OCI-LY7 (cell line): ENCODE measurements at regions not wholly inside any gene's neighbourhood (a gene's known extent, or its start where the extent isn't known, plus 50 kb on each side); places are given as distances from the start of the nearest gene placed in this dataset.

Experiments
- BruUV-seq: library from RNA; stranded (reverse); fragments of 400-500 nt; replicated peaks from 2 replicates; lab custom pipeline; 2021; lab: Mats Ljungman, UMichigan
- CTCF ChIA-PET: fragments of 300-600 bp; sonication (Branson Sonifier 250); formaldehyde crosslinking; loops from one replicate; lab custom pipeline; 2022; ENCODE audit warnings: antibody characterized with exemption; ENCODE audit not compliant: unreplicated experiment; lab: Charles Lee
- POLR2A ChIA-PET: fragments of 300-600 bp; sonication (Branson Sonifier 250); formaldehyde crosslinking; loops from one replicate; lab custom pipeline; 2022; ENCODE audit warnings: antibody characterized with exemption; lab: Charles Lee
- DNase-seq: peaks from one replicate; pipeline ENCODE4 v3.0.0-alpha.2; 2015; ENCODE audit warnings: low spot score
- H2AFZ ChIP-seq: fragments of 200-600 bp; sonication (generic), shearing (Covaris generic); 2 replicates; pipeline ENCODE4 v1.6.1; 2014; ENCODE audit warnings: mild to moderate bottlenecking, antibody characterized with exemption, low read length, moderate library complexity
- H3K27ac ChIP-seq: fragments of 200-600 bp; sonication (generic); 2 replicates; pipeline ENCODE4 v1.5.1; 2014; ENCODE audit warnings: mixed run types, low read depth, mild to moderate bottlenecking, moderate library complexity, low read length, inconsistent platforms; ENCODE audit not compliant: poor library complexity, severe bottlenecking
- H3K36me3 ChIP-seq: fragments of 200-600 bp; sonication (generic); 2 replicates; pipeline ENCODE4 v1.6.1; 2014; ENCODE audit warnings: mild to moderate bottlenecking, antibody characterized with exemption, low read length, moderate library complexity, mixed read lengths; ENCODE audit not compliant: insufficient read depth
- H3K4me1 ChIP-seq: fragments of 200-600 bp; sonication (generic); 2 replicates; pipeline ENCODE4 v1.5.1; 2014; ENCODE audit warnings: mild to moderate bottlenecking, low read length; ENCODE audit not compliant: insufficient read depth, poor library complexity, severe bottlenecking
- H3K4me2 ChIP-seq: fragments of 200-600 bp; sonication (generic); 2 replicates; pipeline ENCODE4 v1.6.1; 2014; ENCODE audit warnings: mild to moderate bottlenecking, low read length
- H3K4me3 ChIP-seq: fragments of 200-600 bp; sonication (generic); 2 replicates; pipeline ENCODE4 v1.5.1; 2014; ENCODE audit warnings: mild to moderate bottlenecking, low read depth, low read length; ENCODE audit not compliant: poor library complexity, severe bottlenecking
- H3K79me2 ChIP-seq: fragments of 200-600 bp; sonication (generic); 2 replicates; pipeline ENCODE4 v1.6.1; 2016; ENCODE audit warnings: low read depth, mild to moderate bottlenecking, low read length, moderate library complexity, mixed read lengths; ENCODE audit not compliant: insufficient read depth
- H3K9me2 ChIP-seq: fragments of 200-600 bp; sonication (generic); 2 replicates; pipeline ENCODE4 v1.6.1; 2016; ENCODE audit warnings: mild to moderate bottlenecking, low read length, mixed read lengths; ENCODE audit not compliant: insufficient read depth
- H3K9me3 ChIP-seq: fragments of 200-600 bp; sonication (generic); 2 replicates; pipeline ENCODE4 v1.6.1; 2014; ENCODE audit warnings: mild to moderate bottlenecking, mixed run types, low read length, mixed read lengths
- H4K20me1 ChIP-seq: fragments of 200-600 bp; sonication (generic); 2 replicates; pipeline ENCODE4 v1.6.1; 2014; ENCODE audit warnings: mild to moderate bottlenecking, antibody characterized with exemption, low read length, moderate library complexity, mixed read lengths; ENCODE audit not compliant: insufficient read depth
- EZH2phosphoT487 ChIP-seq: fragments of 200-600 bp; sonication (generic); IDR thresholded peaks from 2 replicates; pipeline ENCODE4 v1.6.1; 2018; ENCODE audit warnings: low read depth, borderline replicate concordance, mild to moderate bottlenecking, mixed run types, antibody characterized with exemption, low read length, moderate library complexity, mixed read lengths
- intact Hi-C: fragments of 100-400 bp; cut with micrococcal nuclease; formaldehyde crosslinking; loops from one replicate; pipeline ENCODE4 v1.10.0; 2022; ENCODE audit not compliant: unreplicated experiment
- TF ChIP-seq, protein P1 (sequence below): fragments of 200-600 bp; sonication (generic); conservative IDR thresholded peaks from 2 replicates; pipeline ENCODE4 v1.5.1; 2014; ENCODE audit warnings: mild to moderate bottlenecking, antibody characterized with exemption, low read length, moderate library complexity, mixed read lengths

DNA sequence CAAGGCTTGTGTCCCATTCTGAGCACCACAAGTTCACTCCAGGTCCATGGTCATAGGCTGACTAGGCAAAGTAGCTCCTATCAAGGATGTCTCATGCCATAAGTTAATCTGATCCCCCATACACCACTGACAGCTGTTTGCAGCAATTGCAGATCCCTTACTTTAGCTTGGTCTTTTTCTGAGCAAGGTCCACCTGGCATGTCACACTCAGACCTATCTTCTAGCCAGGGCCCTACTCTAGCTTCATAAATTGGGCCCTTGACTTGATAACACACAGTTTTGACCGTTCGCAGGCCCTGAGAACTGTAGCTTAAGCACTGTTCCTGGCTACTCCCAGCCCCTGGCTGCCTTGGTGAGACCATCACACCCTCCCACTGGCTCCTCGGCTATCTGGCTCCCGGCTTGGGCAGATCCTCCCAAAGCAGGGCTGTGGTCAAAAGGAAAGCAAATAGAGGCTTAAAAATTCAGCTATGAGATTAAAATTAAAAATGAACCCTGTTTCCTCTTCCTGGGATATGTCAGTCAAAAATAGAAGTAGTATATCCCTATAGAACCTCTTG, 427.4 kb downstream of the RAB28 start:
- Histone ChIP-seq H4K20me1 (no peaks in the 10 kb centered on the region), H3K79me2 (no peaks in the 10 kb centered on the region), H3K9me2 (no peaks in the 10 kb centered on the region), H3K4me2 (no peak overlapping the region), H3K36me3 (no peaks in the 10 kb centered on the region), H3K4me3 (no peak overlapping the region), H2AFZ (no peak overlapping the region), H3K4me1 (no peaks in the 10 kb centered on the region), H3K27ac (no peak overlapping the region), H3K9me3 (no peaks in the 10 kb centered on the region)
- no peak for DNase-seq
- BruUV-seq, result no TSS peak
- intact Hi-C loops, result no loop called here
- POLR2A ChIA-PET, result interaction anchor here (0.6 kb wide), 1 partner anchor 1066 kb away, joined by 3 read pairs; no protein-coding TSS in a partner anchor
- CTCF ChIA-PET, result no interaction called here
- TF ChIP-seq, protein P1, sequence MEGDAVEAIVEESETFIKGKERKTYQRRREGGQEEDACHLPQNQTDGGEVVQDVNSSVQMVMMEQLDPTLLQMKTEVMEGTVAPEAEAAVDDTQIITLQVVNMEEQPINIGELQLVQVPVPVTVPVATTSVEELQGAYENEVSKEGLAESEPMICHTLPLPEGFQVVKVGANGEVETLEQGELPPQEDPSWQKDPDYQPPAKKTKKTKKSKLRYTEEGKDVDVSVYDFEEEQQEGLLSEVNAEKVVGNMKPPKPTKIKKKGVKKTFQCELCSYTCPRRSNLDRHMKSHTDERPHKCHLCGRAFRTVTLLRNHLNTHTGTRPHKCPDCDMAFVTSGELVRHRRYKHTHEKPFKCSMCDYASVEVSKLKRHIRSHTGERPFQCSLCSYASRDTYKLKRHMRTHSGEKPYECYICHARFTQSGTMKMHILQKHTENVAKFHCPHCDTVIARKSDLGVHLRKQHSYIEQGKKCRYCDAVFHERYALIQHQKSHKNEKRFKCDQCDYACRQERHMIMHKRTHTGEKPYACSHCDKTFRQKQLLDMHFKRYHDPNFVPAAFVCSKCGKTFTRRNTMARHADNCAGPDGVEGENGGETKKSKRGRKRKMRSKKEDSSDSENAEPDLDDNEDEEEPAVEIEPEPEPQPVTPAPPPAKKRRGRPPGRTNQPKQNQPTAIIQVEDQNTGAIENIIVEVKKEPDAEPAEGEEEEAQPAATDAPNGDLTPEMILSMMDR, result no peak
- TF ChIP-seq EZH2phosphoT487, result no peak

DNA sequence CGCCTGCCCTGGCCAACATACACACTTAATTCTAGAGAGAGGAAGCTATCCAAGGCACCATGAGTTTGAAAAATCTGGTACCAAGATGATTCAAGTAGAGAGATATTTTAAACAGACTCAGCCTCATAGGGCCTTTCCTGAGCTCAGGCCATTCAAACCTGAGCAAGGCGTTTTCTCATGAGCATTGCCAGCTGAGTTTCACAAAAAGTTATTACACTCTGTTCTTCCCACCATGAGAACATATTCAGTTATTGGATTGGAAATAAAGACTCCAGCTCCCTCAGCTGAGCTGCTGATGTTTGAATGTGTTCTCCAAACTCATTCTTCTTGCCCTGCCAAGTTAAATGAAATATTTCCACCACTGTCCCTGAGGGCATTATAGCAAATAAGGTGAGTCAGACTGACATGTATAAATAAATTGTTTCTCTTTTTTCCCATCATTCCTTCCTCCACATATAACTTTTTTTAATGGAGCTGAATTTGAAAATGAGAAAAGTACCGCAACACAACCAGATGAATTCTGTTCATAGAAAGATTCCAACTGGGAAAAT, 429.6 kb downstream of the RAB28 start:
- H3K9me3 ChIP-seq, result no peaks in the 10 kb centered on the region
- H3K79me2 ChIP-seq, result no peaks in the 10 kb centered on the region; the same call in 1 of the 2 replicates
- no peaks in the 10 kb centered on the region for H3K4me1 ChIP-seq
- TF ChIP-seq, protein P1, result no peak
- TF ChIP-seq EZH2phosphoT487, result no peak
- H3K9me2 ChIP-seq, result no peaks in the 10 kb centered on the region
- no peak for DNase-seq
- CTCF ChIA-PET, result interaction anchor here (0.5 kb wide), 1 partner anchor 216 kb away, joined by 3 read pairs; no protein-coding TSS in a partner anchor
- no peak overlapping the region for H3K4me3 ChIP-seq
- H2AFZ ChIP-seq, result no peak overlapping the region
- intact Hi-C loops, result no loop called here
- BruUV-seq, result no TSS peak
- no peaks in the 10 kb centered on the region for H4K20me1 ChIP-seq
- POLR2A ChIA-PET, result interaction anchor here (0.6 to 1.4 kb wide), 3 partner anchors 10 to 691 kb away, joined by 3 to 6 read pairs (median 6); no protein-coding TSS in a partner anchor
- H3K4me2 ChIP-seq, result no peak overlapping the region
- no peak overlapping the region for H3K27ac ChIP-seq
- no peaks in the 10 kb centered on the region for H3K36me3 ChIP-seq

DNA sequence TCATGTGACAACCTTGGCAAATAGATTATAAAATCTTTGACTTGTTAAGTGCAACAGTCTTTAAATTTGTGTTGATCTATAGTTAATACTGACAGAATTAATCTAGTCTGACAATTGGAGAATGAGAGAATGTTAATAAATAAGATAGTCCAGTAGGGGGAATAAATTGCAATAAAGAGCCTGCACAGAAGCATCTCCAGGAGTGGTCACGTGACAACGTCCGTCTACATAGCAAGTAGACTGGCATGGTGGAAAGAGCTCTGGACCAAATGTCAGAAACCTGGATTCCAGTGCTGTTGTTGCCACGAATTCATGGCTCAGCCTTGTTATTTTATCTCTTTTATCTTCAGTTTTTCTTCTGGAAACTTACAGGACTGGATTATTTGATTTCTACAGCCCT, 436.5 kb downstream of the RAB28 start:
- Histone ChIP-seq H3K36me3 (no peaks in the 10 kb centered on the region), H3K4me2 (no peak overlapping the region), H2AFZ (no peak overlapping the region), H3K9me3 (no peaks in the 10 kb centered on the region), H3K9me2 (no peaks in the 10 kb centered on the region), H3K27ac (no peak overlapping the region), H3K4me3 (no peak overlapping the region), H4K20me1 (no peaks in the 10 kb centered on the region), H3K79me2 (no peaks in the 10 kb centered on the region; the same call in 1 of the 2 replicates), H3K4me1 (no peaks in the 10 kb centered on the region)
- CTCF ChIA-PET, result no interaction called here
- no peak for DNase-seq
- POLR2A ChIA-PET, result interaction anchor here (1.1 kb wide), 1 partner anchor 10 kb away, joined by 5 read pairs; no protein-coding TSS in a partner anchor
- BruUV-seq, result no TSS peak
- TF ChIP-seq, protein P1, result no peak
- TF ChIP-seq EZH2phosphoT487, result no peak
- intact Hi-C loops, result no loop called here
